K562 (cell line): ENCODE measurements at regions not wholly inside any gene's neighbourhood (a gene's known extent, or its start where the extent isn't known, plus 50 kb on each side); places are given as distances from the start of the nearest gene placed in this dataset.

Experiments
- ARID1B ChIP-seq: fragments of 450-650 bp; IDR thresholded peaks from 2 replicates; pipeline ENCODE4 v1.6.1; 2016; ENCODE audit warnings: antibody characterized with exemption, mild to moderate bottlenecking, inconsistent platforms
- CBX5 ChIP-seq: IDR thresholded peaks from 2 replicates; pipeline ENCODE4 v1.6.1; 2014; ENCODE audit warnings: low read depth, borderline replicate concordance
- EP400 ChIP-seq: fragments of 450-650 bp; IDR thresholded peaks from 2 replicates; pipeline ENCODE4 v1.6.1; 2017; ENCODE audit warnings: antibody characterized with exemption, mild to moderate bottlenecking, moderate library complexity
- NCOA4 ChIP-seq: fragments of 450-650 bp; IDR thresholded peaks from 2 replicates; pipeline ENCODE4 v1.6.1; 2018; ENCODE audit warnings: mild to moderate bottlenecking; ENCODE audit not compliant: partially characterized antibody
- ZNF57 ChIP-seq: fragments of 450-650 bp; formaldehyde crosslinking; IDR thresholded peaks from 2 replicates; pipeline ENCODE4 v1.4.0; 2020; ENCODE audit warnings: mild to moderate bottlenecking, moderate library complexity
- ZNF589 ChIP-seq: fragments of 200-800 bp; sonication (Bioruptor generic); IDR thresholded peaks from 2 replicates; pipeline ENCODE4 v1.6.1; 2016; ENCODE audit warnings: low read depth, missing genetic modification characterization, missing compliant biosample characterization
- TF ChIP-seq, protein P1 (sequence below): sonication (generic); formaldehyde crosslinking; IDR thresholded peaks from 2 replicates; pipeline ENCODE4 v1.8.0; 2023; ENCODE audit warnings: missing genetic modification reagents, mild to moderate bottlenecking, borderline replicate concordance

DNA sequence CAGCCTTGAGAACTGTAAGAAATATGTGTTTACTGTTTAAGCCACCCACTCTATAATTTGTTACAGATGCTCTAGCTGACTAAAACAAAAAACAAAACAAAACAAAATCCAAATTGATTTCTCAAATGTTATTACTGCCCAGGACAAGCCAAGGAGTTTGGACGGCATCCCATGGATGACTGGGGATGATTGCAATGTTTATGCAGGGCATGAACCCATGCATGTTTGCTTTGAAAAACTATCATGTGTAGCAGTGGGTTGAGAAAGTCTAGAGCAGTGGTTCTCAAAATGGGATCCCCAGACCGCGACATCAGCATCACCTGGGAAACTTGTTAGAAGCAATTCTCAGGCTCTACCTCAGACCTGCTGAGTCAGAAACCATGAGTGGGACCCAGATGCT lies 223.2 kb upstream of the PSMD7 start (continued):
- TF ChIP-seq, protein P1, sequence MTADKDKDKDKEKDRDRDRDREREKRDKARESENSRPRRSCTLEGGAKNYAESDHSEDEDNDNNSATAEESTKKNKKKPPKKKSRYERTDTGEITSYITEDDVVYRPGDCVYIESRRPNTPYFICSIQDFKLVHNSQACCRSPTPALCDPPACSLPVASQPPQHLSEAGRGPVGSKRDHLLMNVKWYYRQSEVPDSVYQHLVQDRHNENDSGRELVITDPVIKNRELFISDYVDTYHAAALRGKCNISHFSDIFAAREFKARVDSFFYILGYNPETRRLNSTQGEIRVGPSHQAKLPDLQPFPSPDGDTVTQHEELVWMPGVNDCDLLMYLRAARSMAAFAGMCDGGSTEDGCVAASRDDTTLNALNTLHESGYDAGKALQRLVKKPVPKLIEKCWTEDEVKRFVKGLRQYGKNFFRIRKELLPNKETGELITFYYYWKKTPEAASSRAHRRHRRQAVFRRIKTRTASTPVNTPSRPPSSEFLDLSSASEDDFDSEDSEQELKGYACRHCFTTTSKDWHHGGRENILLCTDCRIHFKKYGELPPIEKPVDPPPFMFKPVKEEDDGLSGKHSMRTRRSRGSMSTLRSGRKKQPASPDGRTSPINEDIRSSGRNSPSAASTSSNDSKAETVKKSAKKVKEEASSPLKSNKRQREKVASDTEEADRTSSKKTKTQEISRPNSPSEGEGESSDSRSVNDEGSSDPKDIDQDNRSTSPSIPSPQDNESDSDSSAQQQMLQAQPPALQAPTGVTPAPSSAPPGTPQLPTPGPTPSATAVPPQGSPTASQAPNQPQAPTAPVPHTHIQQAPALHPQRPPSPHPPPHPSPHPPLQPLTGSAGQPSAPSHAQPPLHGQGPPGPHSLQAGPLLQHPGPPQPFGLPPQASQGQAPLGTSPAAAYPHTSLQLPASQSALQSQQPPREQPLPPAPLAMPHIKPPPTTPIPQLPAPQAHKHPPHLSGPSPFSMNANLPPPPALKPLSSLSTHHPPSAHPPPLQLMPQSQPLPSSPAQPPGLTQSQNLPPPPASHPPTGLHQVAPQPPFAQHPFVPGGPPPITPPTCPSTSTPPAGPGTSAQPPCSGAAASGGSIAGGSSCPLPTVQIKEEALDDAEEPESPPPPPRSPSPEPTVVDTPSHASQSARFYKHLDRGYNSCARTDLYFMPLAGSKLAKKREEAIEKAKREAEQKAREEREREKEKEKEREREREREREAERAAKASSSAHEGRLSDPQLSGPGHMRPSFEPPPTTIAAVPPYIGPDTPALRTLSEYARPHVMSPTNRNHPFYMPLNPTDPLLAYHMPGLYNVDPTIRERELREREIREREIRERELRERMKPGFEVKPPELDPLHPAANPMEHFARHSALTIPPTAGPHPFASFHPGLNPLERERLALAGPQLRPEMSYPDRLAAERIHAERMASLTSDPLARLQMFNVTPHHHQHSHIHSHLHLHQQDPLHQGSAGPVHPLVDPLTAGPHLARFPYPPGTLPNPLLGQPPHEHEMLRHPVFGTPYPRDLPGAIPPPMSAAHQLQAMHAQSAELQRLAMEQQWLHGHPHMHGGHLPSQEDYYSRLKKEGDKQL (CRISPR knock-in tag), result no peak
- TF ChIP-seq ZNF57 (CRISPR knock-in tag) (no peak), ZNF589 (no peak), CBX5 (no peak), ARID1B (no peak), NCOA4 (no peak), EP400 (no peak)
